ENCODE measurements at regions not wholly inside any gene's neighbourhood (a gene's known extent, or its start where the extent isn't known, plus 50 kb on each side); places are given as distances from the start of the nearest gene placed in this dataset.

- TF ChIP-seq POLR2AphosphoS5 (IDR thresholded peaks at IDR 0.05) (no peak), POLR2A (IDR thresholded peaks at IDR 0.05) (no peak)
- TF ChIP-seq, protein P1, sequence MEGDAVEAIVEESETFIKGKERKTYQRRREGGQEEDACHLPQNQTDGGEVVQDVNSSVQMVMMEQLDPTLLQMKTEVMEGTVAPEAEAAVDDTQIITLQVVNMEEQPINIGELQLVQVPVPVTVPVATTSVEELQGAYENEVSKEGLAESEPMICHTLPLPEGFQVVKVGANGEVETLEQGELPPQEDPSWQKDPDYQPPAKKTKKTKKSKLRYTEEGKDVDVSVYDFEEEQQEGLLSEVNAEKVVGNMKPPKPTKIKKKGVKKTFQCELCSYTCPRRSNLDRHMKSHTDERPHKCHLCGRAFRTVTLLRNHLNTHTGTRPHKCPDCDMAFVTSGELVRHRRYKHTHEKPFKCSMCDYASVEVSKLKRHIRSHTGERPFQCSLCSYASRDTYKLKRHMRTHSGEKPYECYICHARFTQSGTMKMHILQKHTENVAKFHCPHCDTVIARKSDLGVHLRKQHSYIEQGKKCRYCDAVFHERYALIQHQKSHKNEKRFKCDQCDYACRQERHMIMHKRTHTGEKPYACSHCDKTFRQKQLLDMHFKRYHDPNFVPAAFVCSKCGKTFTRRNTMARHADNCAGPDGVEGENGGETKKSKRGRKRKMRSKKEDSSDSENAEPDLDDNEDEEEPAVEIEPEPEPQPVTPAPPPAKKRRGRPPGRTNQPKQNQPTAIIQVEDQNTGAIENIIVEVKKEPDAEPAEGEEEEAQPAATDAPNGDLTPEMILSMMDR (IDR thresholded peaks at IDR 0.05), result no peak
Observed at GRCh38 chrX:13152518-13153185, 108.2 kb upstream of the FAM9C start.

All from transverse colon (tissue), 4 donors.